Peyer's patch (tissue), 4 donors: ENCODE measurements at regions not wholly inside any gene's neighbourhood (a gene's known extent, or its start where the extent isn't known, plus 50 kb on each side); places are given as distances from the start of the nearest gene placed in this dataset.

Experiments used
- CTCF ChIP-seq, 6 experiments: fragments of 450-650 bp in 4 of 6; fragments of 200-600 bp in 2 of 6; sonication (generic) in 1 of 6; IDR thresholded peaks; one replicate each; pipeline ENCODE4 v1.5.1; 2017 to 2019; ENCODE audit warnings: antibody characterized with exemption in 6 of 6, mild to moderate bottlenecking in 3 of 6, moderate library complexity in 1 of 6
- POLR2A ChIP-seq, 2 donors: fragments of 450-650 bp; IDR thresholded peaks; one replicate each; pipeline ENCODE4 v1.5.1; 2017; ENCODE audit warnings: antibody characterized with exemption in 2 of 2, mild to moderate bottlenecking in 2 of 2, moderate library complexity in 2 of 2

GRCh38 chr6:170006900-170007467 lies 255.6 kb downstream of the ERMARD start:
- no peak for TF ChIP-seq CTCF (IDR thresholded peaks at IDR 0.05)
- no peak for TF ChIP-seq POLR2A (IDR thresholded peaks at IDR 0.05)
